OCI-LY3 (cell line): ENCODE measurements at regions not wholly inside any gene's neighbourhood (a gene's known extent, or its start where the extent isn't known, plus 50 kb on each side); places are given as distances from the start of the nearest gene placed in this dataset.

Source experiments
- CTCF ChIP-seq: fragments of 200-600, 300-600 bp; sonication (generic); IDR thresholded peaks from 2 replicates; pipeline ENCODE4 v1.5.1; 2014; ENCODE audit warnings: antibody characterized with exemption, low read length, low read depth
- EZH2phosphoT487 ChIP-seq: fragments of 200-600 bp; shearing (Covaris generic); IDR thresholded peaks from 2 replicates; pipeline ENCODE4 v1.6.1; 2018; ENCODE audit warnings: antibody characterized with exemption, mixed run types, low read depth

GRCh38 chr11:29802522-29802921, 214.3 kb downstream of the KCNA4 start:
- no peak for TF ChIP-seq CTCF
- no peak for TF ChIP-seq EZH2phosphoT487
